ENCODE measurements at regions not wholly inside any gene's neighbourhood (a gene's known extent, or its start where the extent isn't known, plus 50 kb on each side); places are given as distances from the start of the nearest gene placed in this dataset.
"Not testable (repeated sequence)": the region's sequence is repeated elsewhere in the genome, so short reads cannot be mapped to it uniquely, and the experiment has no call there.

DNA sequence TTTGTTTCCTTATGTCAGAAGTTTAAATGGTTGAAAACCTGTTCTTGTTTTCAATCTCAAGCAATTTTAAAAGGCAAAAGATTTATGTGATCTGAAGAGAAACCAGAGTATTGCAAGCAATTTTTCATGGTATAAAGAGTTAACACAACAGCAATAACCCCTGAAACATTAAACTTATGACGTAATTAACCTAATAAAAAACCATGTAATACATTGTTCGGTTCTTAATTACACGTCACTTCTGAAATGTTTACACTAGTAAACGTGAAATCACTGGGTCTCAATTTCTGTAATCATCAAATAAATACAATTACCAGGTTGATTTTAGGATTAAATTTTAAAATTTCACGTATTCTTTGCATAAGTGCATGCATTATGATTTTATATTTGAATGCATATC lies 914.5 kb downstream of the NLGN4X start:
- no peak for DNase-seq (ENCODE audit: low spot score)
- ATAC-seq, result no peak

GRCh38 chrX:5307416-5307815 lies 921.3 kb downstream of the NLGN4X start:
- ATAC-seq, result no peak
- DNase-seq (ENCODE audit: low spot score), result no peak

GRCh38 chrX:5306654-5307121 lies 922.0 kb downstream of the NLGN4X start:
- DNase-seq (ENCODE audit: low spot score) (no peak), ATAC-seq (no peak)

GRCh38 chrX:5305452-5305851 lies 923.2 kb downstream of the NLGN4X start:
- DNase-seq (ENCODE audit: low spot score) (no peak), ATAC-seq (no peak)

DNA sequence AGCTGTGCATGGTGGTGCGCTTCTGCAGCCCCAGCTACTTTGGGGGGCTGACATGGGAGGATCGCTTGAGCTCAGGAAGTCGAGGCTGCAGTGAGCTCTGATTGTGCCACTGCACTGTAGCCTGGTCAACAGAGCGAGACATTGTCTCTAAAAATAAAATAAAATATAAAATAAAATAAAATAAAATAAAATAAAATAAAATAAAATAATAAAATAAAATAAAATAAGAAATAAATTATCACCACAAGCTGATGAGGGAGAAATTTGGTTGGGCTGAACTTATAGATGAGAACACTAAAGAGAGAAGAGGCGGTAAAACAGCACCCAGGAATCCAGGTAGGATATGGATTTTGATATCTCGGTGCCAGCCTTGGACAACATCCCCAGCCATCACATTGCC lies 933.7 kb downstream of the NLGN4X start:
- ATAC-seq, result no peak
- no peak for DNase-seq (ENCODE audit: low spot score)

DNA sequence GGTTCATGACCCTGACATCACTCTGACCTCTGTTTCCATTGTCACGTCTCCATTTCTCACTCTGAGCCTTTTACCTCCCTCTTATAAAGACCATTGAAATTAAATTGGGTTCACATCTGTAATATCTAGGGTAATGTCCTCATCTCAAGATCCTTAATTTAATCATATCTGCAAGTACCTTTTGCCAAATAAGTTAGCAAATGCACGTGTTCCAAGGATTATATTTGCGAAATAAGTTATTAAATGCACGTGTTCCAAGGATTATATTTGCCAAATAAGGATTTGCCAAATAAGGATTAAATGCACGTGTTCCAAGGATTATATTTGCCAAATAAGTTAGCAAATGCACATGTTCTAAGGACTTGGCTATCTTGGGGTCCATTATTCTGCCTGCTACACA lies 938.0 kb downstream of the NLGN4X start:
- DNase-seq (ENCODE audit: low spot score), result no peak
- no peak for ATAC-seq

DNA sequence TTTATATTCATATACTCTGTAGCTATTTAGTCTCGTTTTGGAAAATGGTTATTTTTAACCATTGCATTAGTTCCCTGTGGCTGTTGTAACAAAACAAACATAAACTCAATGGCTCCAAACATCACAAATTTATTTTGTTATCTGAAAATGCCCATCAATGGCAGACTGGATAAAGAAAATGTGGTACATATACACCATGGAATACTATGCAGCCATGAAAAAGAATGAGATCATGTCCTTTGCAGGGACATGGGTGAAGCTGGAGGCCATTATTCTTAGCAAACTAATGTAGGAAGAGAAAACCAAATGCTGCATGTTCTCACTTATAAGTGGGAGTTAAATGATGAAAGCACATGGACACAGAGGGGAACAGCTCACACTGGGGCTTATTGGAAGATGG lies 938.7 kb downstream of the NLGN4X start:
- not testable (repeated sequence) for ATAC-seq; DNase-seq (ENCODE audit: low spot score)

- DNase-seq (ENCODE audit: low spot score) (no peak), ATAC-seq (no peak)
These were observed 949.8 kb downstream of the NLGN4X start for GRCh38 chrX:5278908-5279307.

GRCh38 chrX:5265324-5265850 lies 963.3 kb downstream of the NLGN4X start:
- ATAC-seq (no peak), DNase-seq (ENCODE audit: low spot score) (no peak)

DNA sequence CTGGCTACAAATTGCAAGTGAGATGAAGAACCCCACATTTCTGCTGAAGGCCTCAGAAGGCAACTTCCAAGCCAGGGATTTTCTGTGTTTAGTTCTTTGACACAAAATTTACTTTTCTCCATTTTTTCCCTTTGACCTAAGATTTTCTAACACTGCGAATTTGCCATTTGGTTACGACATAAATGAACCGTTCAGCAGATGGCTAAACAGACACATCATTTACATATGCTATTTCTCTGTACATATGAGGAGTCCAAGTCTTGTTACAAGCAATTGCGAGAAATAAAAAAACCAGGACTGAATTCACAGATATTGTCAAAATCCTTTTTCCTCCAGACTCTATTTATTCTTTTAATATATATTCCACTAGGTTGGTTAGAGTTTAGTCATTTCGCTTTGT lies 978.6 kb downstream of the NLGN4X start:
- ATAC-seq (no peak), DNase-seq (ENCODE audit: low spot score) (no peak)

- no peak for ATAC-seq
- no peak for DNase-seq (ENCODE audit: low spot score)
These were observed 986.4 kb downstream of the NLGN4X start for GRCh38 chrX:5242091-5242790.

- DNase-seq (ENCODE audit: low spot score) (no peak), ATAC-seq (no peak)
These were observed 991.9 kb downstream of the NLGN4X start for GRCh38 chrX:5236749-5237148.

DNA sequence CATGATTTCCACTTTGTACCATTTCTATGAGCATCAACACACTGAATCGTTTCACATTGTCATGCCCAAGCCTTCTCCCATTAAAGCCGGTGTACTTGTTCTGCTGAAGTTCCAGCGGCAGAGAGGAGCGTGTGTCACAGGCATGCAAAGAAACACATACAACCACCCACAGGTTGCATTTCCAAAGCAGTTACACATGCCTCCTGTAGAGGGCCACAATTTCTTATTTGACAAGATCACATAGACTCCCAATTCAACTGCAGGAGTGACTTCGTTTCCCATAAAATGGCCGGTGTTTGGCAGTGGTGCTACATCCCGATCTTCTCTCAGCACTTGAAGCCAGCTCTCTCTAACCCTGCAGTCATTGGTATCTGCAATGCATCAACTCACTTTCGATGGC lies 992.6 kb downstream of the NLGN4X start:
- no peak for DNase-seq (ENCODE audit: low spot score)
- ATAC-seq, result no peak

DNA sequence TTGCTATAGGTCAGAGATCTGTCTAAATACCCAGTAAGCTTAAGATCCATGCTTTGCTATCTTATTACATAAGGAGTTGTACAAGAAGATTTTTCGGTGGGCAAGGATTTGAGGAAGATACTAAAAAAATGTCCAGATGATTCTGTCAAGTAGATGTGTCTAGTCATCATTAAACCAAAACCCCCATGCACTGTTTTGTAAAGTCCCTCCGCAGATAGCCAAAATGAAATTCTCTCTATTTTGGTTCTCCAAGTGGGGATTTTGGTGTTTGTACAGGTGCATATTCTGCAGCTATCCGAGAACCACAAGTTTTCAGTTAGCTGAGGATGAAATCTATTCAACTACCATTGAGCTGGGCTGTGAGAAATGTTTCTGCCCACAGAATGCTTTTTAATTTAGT lies 994.8 kb downstream of the NLGN4X start:
- ATAC-seq (no peak), DNase-seq (ENCODE audit: low spot score) (no peak)

- DNase-seq (ENCODE audit: low spot score), result no peak
- no peak for ATAC-seq
These were observed 1008.2 kb downstream of the NLGN4X start for GRCh38 chrX:5220421-5220820.

DNA sequence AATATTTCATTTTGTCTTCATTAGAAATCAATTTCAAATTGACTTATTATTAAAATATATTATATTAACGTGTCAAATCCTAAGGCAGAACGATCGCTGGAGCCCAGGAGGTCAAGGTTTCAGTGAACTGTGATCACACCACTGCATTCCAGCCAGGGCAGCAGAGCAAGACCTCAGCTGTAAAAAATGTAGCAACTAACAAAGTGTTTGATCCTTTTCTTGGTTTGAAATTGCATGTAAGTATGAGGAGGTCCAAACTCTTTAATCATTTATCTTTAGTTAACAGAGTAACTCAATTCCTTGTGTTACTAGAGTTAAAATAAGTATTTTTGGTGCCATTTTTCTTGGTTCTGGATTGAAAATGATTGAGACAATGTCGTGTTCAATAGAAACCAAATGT lies 1033.9 kb downstream of the NLGN4X start:
- DNase-seq (ENCODE audit: low spot score) (no peak), ATAC-seq (no peak)

DNA sequence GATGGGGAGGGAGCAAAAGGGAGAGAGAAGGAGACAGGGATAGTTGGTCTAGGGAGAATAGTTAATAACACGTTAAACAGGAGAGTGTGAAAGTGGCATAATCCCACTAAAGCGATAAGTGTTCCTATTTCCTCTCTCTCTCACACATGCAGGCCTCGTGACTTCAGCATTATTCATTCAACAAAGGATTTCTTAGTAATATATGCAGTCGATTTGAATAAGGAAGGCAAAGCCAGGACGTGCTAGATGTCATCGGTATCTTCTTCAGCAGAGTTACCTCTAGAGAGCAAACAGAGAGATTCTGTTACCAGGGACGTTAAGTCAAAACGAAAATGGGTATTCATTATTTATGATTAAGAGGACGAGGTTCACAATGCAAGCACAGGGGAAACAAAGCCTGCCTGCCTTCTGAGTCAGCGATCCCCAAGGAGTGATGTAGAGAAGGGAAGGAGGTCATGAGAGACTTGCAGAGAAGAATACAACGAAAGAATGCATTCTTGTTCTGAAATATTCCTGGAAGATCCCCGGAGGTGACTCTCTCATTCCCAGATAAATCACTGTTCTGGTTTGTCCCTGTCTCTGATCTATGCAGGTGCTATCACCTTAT lies 1048.4 kb downstream of the NLGN4X start:
- ATAC-seq, result no peak
- no peak for DNase-seq (ENCODE audit: low spot score)

GRCh38 chrX:5176766-5177165 lies 1051.9 kb downstream of the NLGN4X start:
- no peak for ATAC-seq
- no peak for DNase-seq (ENCODE audit: low spot score)

DNA sequence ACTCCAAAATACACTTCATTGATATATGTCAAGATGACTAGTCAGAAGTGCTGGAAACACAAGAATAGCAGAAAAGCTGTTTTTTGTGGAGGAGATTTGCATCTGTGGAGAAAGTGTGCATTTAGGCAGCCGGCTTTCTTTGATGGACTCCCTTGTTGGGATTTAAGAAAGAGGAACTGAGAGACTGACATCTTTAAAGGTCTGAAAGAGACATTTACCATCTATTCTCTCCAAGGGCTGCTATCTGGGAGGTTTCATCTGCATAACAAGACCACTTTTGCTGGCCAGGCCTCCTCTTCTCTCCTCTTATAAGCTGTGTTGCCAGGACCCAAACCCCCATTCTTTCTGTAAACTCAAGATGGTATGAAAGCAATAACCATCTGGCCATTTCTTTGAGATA lies 1065.0 kb downstream of the NLGN4X start:
- ATAC-seq (no peak), DNase-seq (ENCODE audit: low spot score) (no peak)

DNA sequence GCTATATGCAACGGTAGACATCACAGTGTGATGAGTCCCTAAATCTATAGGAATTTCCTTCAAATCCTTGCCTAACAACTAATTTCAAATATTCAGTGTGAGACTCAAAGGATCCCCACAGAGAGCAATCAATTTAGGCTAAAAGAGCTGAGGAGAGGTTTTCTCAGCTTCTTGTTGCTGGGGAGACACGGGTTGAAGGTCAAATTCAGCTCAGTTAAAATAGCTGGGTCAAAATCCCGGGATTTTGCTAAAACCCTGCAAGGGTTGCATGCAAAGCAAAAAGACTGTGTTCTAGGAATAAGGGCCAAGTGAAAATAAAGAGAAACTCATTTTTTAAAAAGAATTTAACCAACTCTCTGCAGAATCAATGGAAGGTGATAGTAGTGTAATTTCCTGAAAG lies 1073.4 kb downstream of the NLGN4X start:
- DNase-seq (ENCODE audit: low spot score), result no peak
- no peak for ATAC-seq

DNA sequence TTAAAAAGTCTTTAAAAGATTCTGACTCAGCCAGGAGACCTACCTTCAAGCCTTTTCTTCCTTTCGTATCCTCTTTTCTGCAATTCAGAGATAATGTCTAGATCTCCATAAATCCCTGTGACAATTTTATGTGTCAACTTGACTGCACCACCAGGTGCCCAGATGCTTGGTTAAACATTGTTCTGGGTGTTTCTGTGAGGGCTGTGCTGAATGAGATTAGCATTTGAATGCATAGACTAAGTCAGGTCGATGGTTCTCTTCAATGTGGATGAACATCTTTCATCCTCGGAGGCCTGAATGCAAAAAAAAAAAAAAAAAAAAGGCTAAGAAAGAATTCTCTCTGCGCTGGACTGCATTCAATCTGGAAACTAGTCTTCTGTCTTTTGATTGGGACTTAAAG lies 1082.7 kb downstream of the NLGN4X start:
- ATAC-seq (no peak), DNase-seq (ENCODE audit: low spot score) (no peak)

- no peak for DNase-seq (ENCODE audit: low spot score)
These were observed 1086.0 kb downstream of the NLGN4X start for GRCh38 chrX:5142644-5143043.

More at GRCh38 chrX:5142644-5143043, 1086.0 kb downstream of the NLGN4X start:
- no peak for ATAC-seq
